Activated T-helper 2 cell treated with anti-CD3 and anti-CD28 coated beads, Interferon-gamma antibody, Interleukin-2, Interleukin-4, amounts not matched to agents 10 μg/mL and 5 μg/mL and 100 μg/mL, durations not matched to agents 14 hours and 24 hours and 36 hours (primary cell): ENCODE measurements at regions not wholly inside any gene's neighbourhood (a gene's known extent, or its start where the extent isn't known, plus 50 kb on each side); places are given as distances from the start of the nearest gene placed in this dataset.

Source experiments
- DNase-seq: peaks from one replicate; pipeline ENCODE4 v3.0.0; 2021; ENCODE audit warnings: low spot score
- H3K27ac Mint-ChIP-seq: one replicate; pipeline ENCODE4 v1.8.0; 2021; ENCODE audit warnings: mixed read lengths
- H3K27me3 Mint-ChIP-seq: one replicate; pipeline ENCODE4 v1.8.0; 2021; ENCODE audit warnings: low read depth, mixed read lengths
- H3K36me3 Mint-ChIP-seq: one replicate; pipeline ENCODE4 v1.8.0; 2021; ENCODE audit warnings: low read depth, mixed read lengths
- H3K4me1 Mint-ChIP-seq: one replicate; pipeline ENCODE4 v1.8.0; 2021; ENCODE audit warnings: low read depth, mixed read lengths
- H3K4me3 Mint-ChIP-seq: one replicate; pipeline ENCODE4 v1.8.0; 2021; ENCODE audit warnings: low read depth, mild to moderate bottlenecking, moderate library complexity, mixed read lengths
- H3K9me3 Mint-ChIP-seq: one replicate; pipeline ENCODE4 v1.8.0; 2021; ENCODE audit warnings: mixed read lengths
- intact Hi-C: fragments of 100-400 bp; cut with micrococcal nuclease; formaldehyde crosslinking; loops from one replicate; pipeline ENCODE4 v1.15.1; 2023

- Mint-ChIP-seq H3K27me3 (no peaks in the 10 kb centered on the region), H3K4me1 (no peaks in the 10 kb centered on the region)
- intact Hi-C loops = no loop called here
Observed at GRCh38 chr10:34006471-34006870, 672.0 kb upstream of the NRP1 start.

DNA sequence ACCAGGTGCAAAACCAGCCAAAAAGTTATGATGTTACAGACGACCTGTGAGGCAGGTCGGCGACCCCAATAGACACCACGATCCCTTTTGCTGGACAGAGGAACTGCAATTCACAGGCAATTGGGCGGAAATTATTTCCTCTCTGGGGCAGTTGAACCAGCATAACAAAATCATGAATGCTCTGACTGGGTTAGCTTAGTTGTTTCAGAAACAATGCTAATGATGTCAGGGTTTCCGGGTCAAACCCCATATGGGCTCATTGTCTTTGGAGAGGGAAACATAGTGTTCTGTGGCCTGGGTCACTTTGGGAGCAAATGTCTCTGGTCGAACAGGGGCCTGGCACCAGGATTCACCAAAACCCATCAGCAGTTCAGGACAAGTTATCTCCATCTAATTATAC is 669.1 kb upstream of the NRP1 start:
- no peaks in the 10 kb centered on the region for H3K9me3 Mint-ChIP-seq
- H3K27ac Mint-ChIP-seq = no peak overlapping the region
- intact Hi-C loops = no loop called here
- H3K27me3 Mint-ChIP-seq = no peaks in the 10 kb centered on the region
- no peaks in the 10 kb centered on the region for H3K4me1 Mint-ChIP-seq
- DNase-seq = no peak
- H3K36me3 Mint-ChIP-seq = no peaks in the 10 kb centered on the region
- H3K4me3 Mint-ChIP-seq = no peak overlapping the region

More at GRCh38 chr10:34006471-34006870, 672.0 kb upstream of the NRP1 start:
- Mint-ChIP-seq H3K36me3 (no peaks in the 10 kb centered on the region), H3K9me3 (no peaks in the 10 kb centered on the region), H3K4me3 (no peak overlapping the region), H3K27ac (no peak overlapping the region)
- DNase-seq = no peak

- Mint-ChIP-seq H3K27me3 (no peaks in the 10 kb centered on the region), H3K36me3 (no peaks in the 10 kb centered on the region), H3K27ac (no peak overlapping the region), H3K4me3 (no peak overlapping the region), H3K9me3 (no peaks in the 10 kb centered on the region), H3K4me1 (no peaks in the 10 kb centered on the region)
- no peak for DNase-seq
- intact Hi-C loops = no loop called here
Observed at GRCh38 chr10:34002896-34003295, 668.4 kb upstream of the NRP1 start.

DNA sequence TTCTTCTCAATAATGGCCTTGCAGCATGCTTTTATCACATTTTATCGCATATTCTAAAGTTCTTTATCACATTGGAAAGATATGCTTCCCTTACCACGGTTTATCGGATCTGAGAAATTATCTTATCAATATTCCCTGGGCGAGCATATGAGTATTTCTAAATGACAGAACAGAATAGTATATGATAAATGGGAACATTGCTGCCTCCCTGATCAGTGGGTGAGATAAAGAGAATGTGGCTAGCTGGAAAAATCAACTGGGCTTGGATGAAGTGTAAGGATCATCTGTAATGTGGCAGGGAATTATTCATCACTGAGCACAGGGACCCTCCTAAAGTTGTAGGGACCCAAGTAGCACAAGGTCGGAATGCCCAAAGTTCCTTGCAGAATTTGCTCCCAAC is 667.4 kb upstream of the NRP1 start:
- Mint-ChIP-seq H3K9me3 (no peaks in the 10 kb centered on the region), H3K4me3 (no peak overlapping the region), H3K4me1 (no peaks in the 10 kb centered on the region), H3K36me3 (no peaks in the 10 kb centered on the region), H3K27me3 (no peaks in the 10 kb centered on the region), H3K27ac (no peak overlapping the region)
- no peak for DNase-seq
- intact Hi-C loops = no loop called here

DNA sequence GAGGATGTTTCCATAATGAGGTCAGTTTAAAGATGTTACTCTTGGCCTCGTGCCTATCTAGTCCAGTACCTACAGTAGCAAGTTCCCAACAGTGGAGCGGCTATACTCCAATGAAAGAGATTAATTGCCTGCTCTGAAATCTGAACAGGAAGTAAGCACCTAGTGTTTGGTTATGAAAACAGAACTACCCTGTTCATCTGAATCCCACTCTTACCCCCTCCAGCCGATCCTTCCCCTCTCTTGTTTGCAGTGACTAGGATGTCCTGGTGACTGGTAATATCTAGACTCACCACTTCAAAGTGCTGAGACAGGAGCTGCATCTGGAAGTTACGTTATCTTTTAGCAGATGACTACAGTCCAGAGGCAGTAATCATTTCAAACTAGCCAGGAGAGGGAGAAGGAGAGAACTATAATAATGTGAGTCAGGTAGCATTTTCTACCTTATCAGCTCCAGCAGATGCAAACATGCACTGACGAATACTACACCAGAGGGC is 666.7 kb upstream of the NRP1 start:
- H3K4me1 Mint-ChIP-seq = no peaks in the 10 kb centered on the region
- no peak for DNase-seq
- intact Hi-C loops = no loop called here
- H3K36me3 Mint-ChIP-seq = no peaks in the 10 kb centered on the region
- H3K27me3 Mint-ChIP-seq = no peaks in the 10 kb centered on the region
- no peaks in the 10 kb centered on the region for H3K9me3 Mint-ChIP-seq
- no peak overlapping the region for H3K27ac Mint-ChIP-seq
- no peak overlapping the region for H3K4me3 Mint-ChIP-seq

GRCh38 chr10:33993917-33994316 is 659.5 kb upstream of the NRP1 start:
- H3K4me3 Mint-ChIP-seq = no peak overlapping the region
- H3K27me3 Mint-ChIP-seq = no peaks in the 10 kb centered on the region
- intact Hi-C loops = no loop called here
- H3K27ac Mint-ChIP-seq = no peak overlapping the region
- peaks cover 6% of the 10 kb centered on the region for H3K9me3 Mint-ChIP-seq
- DNase-seq = no peak
- H3K36me3 Mint-ChIP-seq = no peaks in the 10 kb centered on the region
- H3K4me1 Mint-ChIP-seq = no peaks in the 10 kb centered on the region

DNA sequence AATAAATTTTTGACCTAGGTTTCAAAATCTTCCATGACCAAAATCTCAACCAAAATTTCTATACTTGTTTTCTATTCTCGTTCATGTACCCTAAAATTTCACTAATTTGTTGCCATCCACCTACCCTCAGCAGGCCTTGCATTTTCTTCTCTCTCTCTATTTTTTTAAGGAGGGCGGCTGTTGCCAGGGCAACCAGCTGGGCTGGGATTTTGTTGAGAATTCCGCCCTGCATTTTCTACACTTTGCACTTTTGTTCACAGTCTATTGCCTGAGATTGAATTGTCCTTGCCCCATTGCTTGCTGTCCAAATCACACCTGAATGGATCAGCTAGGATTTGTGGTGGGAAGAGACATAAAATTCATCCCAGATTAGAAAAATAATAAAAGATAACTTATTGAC is 657.5 kb upstream of the NRP1 start:
- no peak overlapping the region for H3K27ac Mint-ChIP-seq
- no peak overlapping the region for H3K4me3 Mint-ChIP-seq
- H3K9me3 Mint-ChIP-seq = peaks cover 6% of the 10 kb centered on the region
- H3K27me3 Mint-ChIP-seq = no peaks in the 10 kb centered on the region
- intact Hi-C loops = no loop called here
- no peak for DNase-seq
- H3K4me1 Mint-ChIP-seq = no peaks in the 10 kb centered on the region
- no peaks in the 10 kb centered on the region for H3K36me3 Mint-ChIP-seq

DNA sequence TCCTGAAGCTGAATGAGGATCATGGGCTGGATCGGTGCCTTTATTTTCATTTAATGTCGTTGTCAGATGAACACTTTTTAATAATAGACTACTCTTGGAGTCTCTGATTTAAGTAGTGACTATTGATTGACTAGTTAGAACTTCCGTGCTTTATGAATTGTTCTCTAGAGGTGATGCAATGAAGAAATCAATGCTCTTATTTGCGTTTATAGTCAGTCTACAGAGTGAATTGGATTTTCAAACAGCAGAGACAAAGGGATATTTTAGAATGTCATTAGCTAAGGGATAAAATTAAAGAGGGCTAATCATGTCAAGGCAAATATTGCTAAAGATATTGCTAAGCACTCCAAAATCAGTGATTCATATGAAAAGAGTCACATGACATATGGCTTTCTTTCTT is 652.0 kb upstream of the NRP1 start:
- no peak for DNase-seq
- Mint-ChIP-seq H3K9me3 (peaks cover 6% of the 10 kb centered on the region), H3K4me3 (no peak overlapping the region), H3K4me1 (no peaks in the 10 kb centered on the region), H3K27me3 (no peaks in the 10 kb centered on the region), H3K36me3 (no peaks in the 10 kb centered on the region), H3K27ac (no peak overlapping the region)
- intact Hi-C loops = no loop called here

DNA sequence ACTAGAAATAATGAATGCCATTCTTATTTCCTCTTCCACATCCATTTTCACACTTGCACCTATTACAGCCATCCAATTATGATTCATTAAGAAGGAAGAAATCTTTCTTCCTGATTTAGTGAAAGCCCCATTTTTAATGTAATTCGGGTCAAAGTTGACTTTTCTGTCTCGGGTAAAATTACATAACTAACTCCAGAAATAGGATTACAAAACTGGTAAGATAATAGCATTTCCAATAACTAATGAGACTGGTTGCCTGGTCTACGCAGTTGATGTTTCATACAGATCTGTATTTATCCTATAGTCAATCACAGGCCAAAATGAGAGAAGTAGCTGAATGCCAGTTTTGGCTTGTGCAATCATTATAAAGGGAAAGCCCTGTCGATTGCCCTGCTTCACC is 651.5 kb upstream of the NRP1 start:
- Mint-ChIP-seq H3K9me3 (peaks cover 2% of the 10 kb centered on the region), H3K36me3 (no peaks in the 10 kb centered on the region), H3K27me3 (no peaks in the 10 kb centered on the region), H3K27ac (no peak overlapping the region), H3K4me1 (no peaks in the 10 kb centered on the region), H3K4me3 (no peak overlapping the region)
- no peak for DNase-seq
- intact Hi-C loops = no loop called here

- no peak for DNase-seq
- intact Hi-C loops = no loop called here
- no peak overlapping the region for H3K4me3 Mint-ChIP-seq
- no peaks in the 10 kb centered on the region for H3K4me1 Mint-ChIP-seq
- H3K27ac Mint-ChIP-seq = no peak overlapping the region
- no peaks in the 10 kb centered on the region for H3K36me3 Mint-ChIP-seq
- H3K27me3 Mint-ChIP-seq = no peaks in the 10 kb centered on the region
- no peaks in the 10 kb centered on the region for H3K9me3 Mint-ChIP-seq
Observed at GRCh38 chr10:33982995-33983394, 648.5 kb upstream of the NRP1 start.

DNA sequence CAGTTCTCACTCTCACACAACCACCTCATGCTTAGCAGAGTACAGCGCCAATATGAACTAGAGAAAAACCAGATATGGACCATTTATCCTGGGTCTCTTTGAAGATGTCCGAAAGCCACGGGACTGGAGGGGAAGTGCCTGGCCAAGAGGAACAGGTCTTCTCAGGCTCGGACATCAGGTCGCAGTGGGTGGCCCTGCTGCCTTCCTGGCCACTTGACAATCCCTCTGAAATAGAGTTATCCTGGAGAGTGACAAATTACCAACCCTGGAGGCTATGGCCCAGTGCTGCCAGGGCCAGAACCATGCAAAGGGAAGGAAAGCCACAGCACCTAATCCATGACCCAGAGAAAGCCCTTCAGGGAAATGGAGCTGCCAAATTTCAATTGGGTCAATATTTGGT is 646.8 kb upstream of the NRP1 start:
- Mint-ChIP-seq H3K27me3 (no peaks in the 10 kb centered on the region), H3K9me3 (no peaks in the 10 kb centered on the region), H3K4me1 (no peaks in the 10 kb centered on the region), H3K36me3 (no peaks in the 10 kb centered on the region), H3K27ac (no peak overlapping the region), H3K4me3 (no peak overlapping the region)
- intact Hi-C loops = no loop called here
- DNase-seq = no peak

DNA sequence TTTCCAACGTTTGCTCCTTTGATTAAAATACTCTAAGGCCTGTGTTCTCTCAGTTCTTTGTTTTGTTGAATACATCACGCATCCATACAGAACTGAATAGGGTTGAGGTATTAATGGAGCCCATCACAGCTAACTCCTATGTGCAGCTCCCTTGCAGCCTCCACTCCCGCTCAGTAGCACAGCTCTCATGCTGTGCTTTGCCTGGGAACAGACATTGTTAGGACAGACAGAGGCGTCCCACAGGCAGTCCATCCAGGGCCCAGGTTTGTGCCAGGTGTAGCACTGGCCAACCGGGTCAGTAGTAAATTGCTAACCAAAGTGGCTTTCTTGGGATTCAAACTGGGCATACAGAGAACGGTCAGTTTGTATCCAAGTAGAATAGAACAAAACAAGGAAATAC is 644.7 kb upstream of the NRP1 start:
- Mint-ChIP-seq H3K9me3 (no peaks in the 10 kb centered on the region), H3K36me3 (no peaks in the 10 kb centered on the region), H3K4me1 (no peaks in the 10 kb centered on the region), H3K27ac (no peak overlapping the region), H3K4me3 (no peak overlapping the region), H3K27me3 (no peaks in the 10 kb centered on the region)
- intact Hi-C loops = no loop called here
- DNase-seq = no peak

DNA sequence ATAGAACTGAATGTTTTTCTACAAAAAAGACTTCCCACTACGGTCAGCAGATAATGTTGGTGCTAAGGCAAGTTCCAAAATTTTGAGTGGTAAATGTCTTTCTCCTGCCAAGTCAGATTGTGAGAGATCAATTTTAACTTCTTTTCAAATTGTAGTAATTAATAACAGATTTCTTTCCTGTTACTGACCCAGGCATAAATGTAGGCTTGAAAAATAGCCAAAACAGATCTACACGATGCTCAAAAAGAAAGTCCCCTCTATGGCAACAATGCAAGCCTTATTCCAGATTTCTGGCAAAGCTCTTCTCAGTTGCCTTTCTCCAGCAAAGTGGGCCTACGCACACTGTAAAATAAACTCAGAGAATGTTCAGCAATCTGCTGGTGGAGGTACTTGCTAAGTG is 641.0 kb upstream of the NRP1 start:
- no peak for DNase-seq
- no peak overlapping the region for H3K4me3 Mint-ChIP-seq
- no peaks in the 10 kb centered on the region for H3K36me3 Mint-ChIP-seq
- no peaks in the 10 kb centered on the region for H3K4me1 Mint-ChIP-seq
- intact Hi-C loops = no loop called here
- no peaks in the 10 kb centered on the region for H3K27me3 Mint-ChIP-seq
- no peaks in the 10 kb centered on the region for H3K9me3 Mint-ChIP-seq
- no peak overlapping the region for H3K27ac Mint-ChIP-seq

DNA sequence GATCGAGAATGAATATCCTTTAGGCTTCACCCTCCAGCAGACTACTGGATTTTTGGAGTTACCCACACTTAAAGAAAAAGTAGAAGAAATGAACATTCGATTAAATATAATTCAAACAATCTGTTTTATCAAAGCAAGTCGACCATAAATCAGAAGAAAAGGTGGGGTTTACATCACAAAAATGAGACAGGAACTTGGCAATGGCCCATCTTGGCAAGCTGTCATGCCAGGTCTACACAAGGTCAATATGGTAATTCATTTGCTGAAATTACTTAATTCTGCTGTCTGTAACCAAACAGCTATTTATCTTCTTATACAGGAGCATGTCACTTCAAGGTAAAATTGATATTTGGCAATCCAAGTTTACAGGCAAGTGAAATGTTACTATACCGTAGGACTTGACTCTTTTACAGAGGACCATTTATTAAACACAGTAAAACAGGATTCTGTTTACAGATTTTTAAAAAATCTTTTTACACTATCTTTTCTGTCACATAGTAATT is 640.6 kb upstream of the NRP1 start:
- no peaks in the 10 kb centered on the region for H3K36me3 Mint-ChIP-seq
- H3K27ac Mint-ChIP-seq = no peak overlapping the region
- H3K27me3 Mint-ChIP-seq = no peaks in the 10 kb centered on the region
- DNase-seq = no peak
- no peaks in the 10 kb centered on the region for H3K4me1 Mint-ChIP-seq
- H3K9me3 Mint-ChIP-seq = no peaks in the 10 kb centered on the region
- no peak overlapping the region for H3K4me3 Mint-ChIP-seq
- intact Hi-C loops = no loop called here
